H9 (cell line): ENCODE measurements at regions not wholly inside any gene's neighbourhood (a gene's known extent, or its start where the extent isn't known, plus 50 kb on each side); places are given as distances from the start of the nearest gene placed in this dataset.

Source experiments
- DNase-seq: peaks from one replicate; pipeline ENCODE4 v3.0.0-alpha.2; 2017
- H2AFZ ChIP-seq: one replicate; pipeline ENCODE4 v1.6.1; 2013; ENCODE audit warnings: mild to moderate bottlenecking, low read length, control low read depth, moderate library complexity
- H2AK5ac ChIP-seq: 2 replicates; pipeline ENCODE4 v1.6.1; 2013; ENCODE audit warnings: low read length, control low read depth, mixed read lengths; ENCODE audit not compliant: insufficient read length
- H2BK120ac ChIP-seq: one replicate; pipeline ENCODE4 v1.6.1; 2013; ENCODE audit warnings: low read depth, mild to moderate bottlenecking, low read length, control low read depth, inconsistent platforms; ENCODE audit not compliant: poor library complexity, severe bottlenecking
- H2BK12ac ChIP-seq: 2 replicates; pipeline ENCODE4 v1.6.1; 2013; ENCODE audit warnings: low read length, control low read depth, mixed read lengths, low read depth; ENCODE audit not compliant: insufficient read length
- H2BK15ac ChIP-seq: 2 replicates; pipeline ENCODE4 v1.6.1; 2013; ENCODE audit warnings: low read depth, low read length, control low read depth
- H2BK20ac ChIP-seq: one replicate; pipeline ENCODE4 v1.6.1; 2013; ENCODE audit warnings: low read depth, mild to moderate bottlenecking, low read length, control low read depth, inconsistent platforms; ENCODE audit not compliant: poor library complexity, severe bottlenecking
- H2BK5ac ChIP-seq: 2 replicates; pipeline ENCODE4 v1.6.1; 2013; ENCODE audit warnings: low read length, control low read depth, mixed read lengths; ENCODE audit not compliant: insufficient read length
- H3K14ac ChIP-seq: 2 replicates; pipeline ENCODE4 v1.6.1; 2013; ENCODE audit warnings: low read length, control low read depth; ENCODE audit not compliant: insufficient read depth
- H3K18ac ChIP-seq: 2 replicates; pipeline ENCODE4 v1.6.1; 2013; ENCODE audit warnings: low read depth, mild to moderate bottlenecking, mixed read lengths, low read length, control low read depth; ENCODE audit not compliant: insufficient read length
- H3K23ac ChIP-seq: 2 replicates; pipeline ENCODE4 v1.6.1; 2013; ENCODE audit warnings: low read length, control low read depth, mixed read lengths, low read depth; ENCODE audit not compliant: insufficient read length
- H3K23me2 ChIP-seq: 2 replicates; pipeline ENCODE4 v1.6.1; 2013; ENCODE audit warnings: low read depth, mild to moderate bottlenecking, mixed read lengths, low read length, control low read depth; ENCODE audit not compliant: insufficient read length, poor library complexity, severe bottlenecking
- H3K27ac ChIP-seq: 2 replicates; pipeline ENCODE4 v1.5.1; 2013; ENCODE audit warnings: low read length, control low read depth, mixed read lengths, low read depth; ENCODE audit not compliant: insufficient read length
- H3K27me3 ChIP-seq: 2 replicates; pipeline ENCODE4 v1.6.1; 2013; ENCODE audit warnings: low read length, control low read depth, inconsistent platforms; ENCODE audit not compliant: insufficient read depth
- H3K4ac ChIP-seq: 2 replicates; pipeline ENCODE4 v1.6.1; 2013; ENCODE audit warnings: low read depth, mild to moderate bottlenecking, control low read depth, inconsistent platforms, low read length, moderate library complexity
- H3K4me1 ChIP-seq: 2 replicates; pipeline ENCODE4 v1.6.1; 2013; ENCODE audit warnings: low read length, control low read depth, inconsistent platforms; ENCODE audit not compliant: insufficient read depth
- H3K4me2 ChIP-seq: 2 replicates; pipeline ENCODE4 v1.6.1; 2013; ENCODE audit warnings: low read length, control low read depth, mixed read lengths; ENCODE audit not compliant: insufficient read length, insufficient read depth
- H3K56ac ChIP-seq: 2 replicates; pipeline ENCODE4 v1.6.1; 2013; ENCODE audit warnings: low read depth, mild to moderate bottlenecking, mixed read lengths, low read length, control low read depth; ENCODE audit not compliant: insufficient read length
- H3K79me1 ChIP-seq: 2 replicates; pipeline ENCODE4 v1.6.1; 2013; ENCODE audit warnings: low read depth, mild to moderate bottlenecking, moderate library complexity, low read length, control low read depth, inconsistent platforms; ENCODE audit not compliant: insufficient read depth, poor library complexity, severe bottlenecking
- H3K79me2 ChIP-seq: 2 replicates; pipeline ENCODE4 v1.6.1; 2013; ENCODE audit warnings: low read length, control low read depth, inconsistent platforms; ENCODE audit not compliant: insufficient read depth
- H3K9ac ChIP-seq: 2 replicates; pipeline ENCODE4 v1.6.1; 2013; ENCODE audit warnings: low read length, control low read depth, mixed read lengths; ENCODE audit not compliant: insufficient read length; ENCODE audit errors: extremely low read depth
- H3K9me3 ChIP-seq: one replicate; pipeline ENCODE4 v1.6.1; 2013; ENCODE audit warnings: low read depth, low read length, inconsistent platforms; ENCODE audit not compliant: control insufficient read depth
- H3T11ph ChIP-seq: one replicate; pipeline ENCODE4 v1.6.1; 2013; ENCODE audit warnings: mild to moderate bottlenecking, low read length, control low read depth, inconsistent platforms
- H4K20me1 ChIP-seq: one replicate; pipeline ENCODE4 v1.6.1; 2013; ENCODE audit not compliant: control insufficient read depth, insufficient read length, insufficient read depth
- H4K5ac ChIP-seq: 2 replicates; pipeline ENCODE4 v1.6.1; 2013; ENCODE audit warnings: low read depth, mild to moderate bottlenecking, mixed read lengths, low read length, control low read depth; ENCODE audit not compliant: insufficient read length
- H4K8ac ChIP-seq: replicated peaks from 2 replicates; pipeline ENCODE4 v1.6.1; 2013; ENCODE audit warnings: low read length, control low read depth, mixed read lengths, low read depth; ENCODE audit not compliant: insufficient read length
- H4K91ac ChIP-seq: 2 replicates; pipeline ENCODE4 v1.6.1; 2013; ENCODE audit warnings: low read depth, mild to moderate bottlenecking, moderate library complexity, mixed read lengths, low read length, control low read depth; ENCODE audit not compliant: insufficient read length
- H3K27ac Mint-ChIP-seq, 3 experiments: 2 replicates in 2 of 3; 3 replicates in 1 of 3; pipeline ENCODE4 v1.8.0; 2020 to 2021; ENCODE audit warnings: mixed read lengths in 3 of 3, mild to moderate bottlenecking in 1 of 3, moderate library complexity in 1 of 3
- H3K27me3 Mint-ChIP-seq: 2 replicates; pipeline ENCODE4 v1.8.0; 2021; ENCODE audit warnings: low read depth, mild to moderate bottlenecking, moderate library complexity, mixed read lengths
- H3K36me3 Mint-ChIP-seq, 3 experiments: 2 replicates in 2 of 3; 3 replicates in 1 of 3; pipeline ENCODE4 v1.8.0; 2020 to 2021; ENCODE audit warnings: low read depth in 3 of 3, mixed read lengths in 3 of 3; ENCODE audit not compliant: insufficient read depth in 1 of 3
- H3K4me1 Mint-ChIP-seq, 2 experiments: 2 replicates each; pipeline ENCODE4 v1.8.0; 2020; ENCODE audit warnings: mixed read lengths in 2 of 2
- H3K4me3 Mint-ChIP-seq, 2 experiments: 2 replicates in 1 of 2; 3 replicates in 1 of 2; pipeline ENCODE4 v1.8.0; 2020 to 2021; ENCODE audit warnings: mild to moderate bottlenecking in 2 of 2, mixed read lengths in 2 of 2, moderate library complexity in 1 of 2
- H3K9me3 Mint-ChIP-seq, 2 experiments: 2 replicates in 1 of 2; 3 replicates in 1 of 2; pipeline ENCODE4 v1.8.0; 2020; ENCODE audit warnings: mild to moderate bottlenecking in 2 of 2, mixed read lengths in 2 of 2, moderate library complexity in 1 of 2
- WGBS: extraction: QIAGEN DNeasy Blood & Tissue Kit; methylation state at CpG from one replicate; pipeline ENCODE4 v1.1.7; 2013; ENCODE audit warnings: missing lambda C conversion rate, low lambda C conversion rate, mixed read lengths; ENCODE audit not compliant: insufficient read length; ENCODE audit errors: extremely low coverage; 5-methylcytosine and 5-hydroxymethylcytosine counted together
- TF ChIP-seq, protein P1 (sequence below): fragments of 200-600 bp; sonication (generic); conservative IDR thresholded peaks from 3 replicates; pipeline ENCODE4 v1.8.0; 2021; ENCODE audit warnings: antibody characterized with exemption, mild to moderate bottlenecking

DNA sequence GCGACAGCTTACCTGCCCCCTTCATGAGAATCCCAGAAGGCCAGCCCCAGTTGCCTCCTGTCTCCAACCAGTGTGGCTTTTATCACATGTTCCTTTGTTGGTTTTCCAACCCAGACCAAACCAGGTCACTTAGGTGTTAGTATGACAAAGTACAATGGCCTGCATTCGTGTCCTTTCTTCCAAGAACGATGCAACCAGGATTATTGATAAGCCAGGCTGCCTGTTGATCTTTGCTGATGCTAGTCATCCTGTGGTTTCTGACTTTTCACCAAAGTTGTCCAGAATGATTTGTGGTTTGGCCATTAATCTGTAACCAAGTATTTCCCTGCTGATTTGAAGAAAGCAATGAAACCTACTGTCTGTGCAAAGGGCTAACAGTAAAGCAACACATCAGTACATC is 191.4 kb downstream of the CYLD start:
- Histone ChIP-seq H3K23me2 (no peaks in the 10 kb centered on the region), H4K8ac (no peak overlapping the region)
- no peak for DNase-seq

More for the DNA sequence above, 191.4 kb downstream of the CYLD start:
- H3K4me1 ChIP-seq: no peaks in the 10 kb centered on the region
- no peak overlapping the region for H3T11ph ChIP-seq
- peaks cover 4 to 6% of the 10 kb centered on the region in 2 experiments; a peak in 2 of 4 replicates for H3K4me1 Mint-ChIP-seq
- no peak overlapping the region for H4K91ac ChIP-seq
- no peak overlapping the region for H3K4me3 Mint-ChIP-seq
- no peaks in the 10 kb centered on the region for H4K20me1 ChIP-seq
- H3K27ac ChIP-seq: no peak overlapping the region
- no peaks in the 10 kb centered on the region for H3K79me1 ChIP-seq
- peaks cover 4% of the 10 kb centered on the region; the same call in 1 of the 2 replicates for H3K27me3 Mint-ChIP-seq
- no peak overlapping the region for H2BK5ac ChIP-seq
- H3K14ac ChIP-seq: no peak overlapping the region
- H3K9me3 Mint-ChIP-seq: peaks cover 0 to 1% of the 10 kb centered on the region in 2 experiments; a peak in 1 of 5 replicates
- no peak overlapping the region for H3K18ac ChIP-seq
- H2BK20ac ChIP-seq: no peak overlapping the region
- no peak overlapping the region for H4K5ac ChIP-seq
- no peak overlapping the region for H2BK120ac ChIP-seq
- H3K9me3 ChIP-seq: no peaks in the 10 kb centered on the region
- no peak overlapping the region for H3K23ac ChIP-seq
- TF ChIP-seq, protein P1, sequence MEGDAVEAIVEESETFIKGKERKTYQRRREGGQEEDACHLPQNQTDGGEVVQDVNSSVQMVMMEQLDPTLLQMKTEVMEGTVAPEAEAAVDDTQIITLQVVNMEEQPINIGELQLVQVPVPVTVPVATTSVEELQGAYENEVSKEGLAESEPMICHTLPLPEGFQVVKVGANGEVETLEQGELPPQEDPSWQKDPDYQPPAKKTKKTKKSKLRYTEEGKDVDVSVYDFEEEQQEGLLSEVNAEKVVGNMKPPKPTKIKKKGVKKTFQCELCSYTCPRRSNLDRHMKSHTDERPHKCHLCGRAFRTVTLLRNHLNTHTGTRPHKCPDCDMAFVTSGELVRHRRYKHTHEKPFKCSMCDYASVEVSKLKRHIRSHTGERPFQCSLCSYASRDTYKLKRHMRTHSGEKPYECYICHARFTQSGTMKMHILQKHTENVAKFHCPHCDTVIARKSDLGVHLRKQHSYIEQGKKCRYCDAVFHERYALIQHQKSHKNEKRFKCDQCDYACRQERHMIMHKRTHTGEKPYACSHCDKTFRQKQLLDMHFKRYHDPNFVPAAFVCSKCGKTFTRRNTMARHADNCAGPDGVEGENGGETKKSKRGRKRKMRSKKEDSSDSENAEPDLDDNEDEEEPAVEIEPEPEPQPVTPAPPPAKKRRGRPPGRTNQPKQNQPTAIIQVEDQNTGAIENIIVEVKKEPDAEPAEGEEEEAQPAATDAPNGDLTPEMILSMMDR: no peak
- no peak overlapping the region for H3K4ac ChIP-seq
- no peak overlapping the region for H3K9ac ChIP-seq
- H2BK15ac ChIP-seq: no peak overlapping the region
- no peaks in the 10 kb centered on the region for H3K79me2 ChIP-seq
- H3K36me3 Mint-ChIP-seq: no peaks in the 10 kb centered on the region
- H3K27ac Mint-ChIP-seq: peak overlapping the region in 1 of 3 experiments; percentile 68; a peak in 1 of 7 replicates
- no peak overlapping the region for H2AFZ ChIP-seq
- no peak overlapping the region for H3K56ac ChIP-seq
- no peak overlapping the region for H2AK5ac ChIP-seq
- H2BK12ac ChIP-seq: no peak overlapping the region
- no peak overlapping the region for H3K4me2 ChIP-seq
- no peaks in the 10 kb centered on the region for H3K27me3 ChIP-seq
- no CpG with 5 or more reads among the region's 3 CpGs for WGBS
